GM19239 (cell line): ENCODE measurements at regions not wholly inside any gene's neighbourhood (a gene's known extent, or its start where the extent isn't known, plus 50 kb on each side); places are given as distances from the start of the nearest gene placed in this dataset.

Source experiments
- DNase-seq: peaks from one replicate; pipeline ENCODE4 v3.0.0; 2011; ENCODE audit warnings: low spot score; ENCODE audit not compliant: insufficient read length
- FAIRE-seq: peaks from 2 replicates; lab custom pipeline; 2011; peaks lifted over from hg19 to GRCh38; lab: Jason Lieb, UNC

DNA sequence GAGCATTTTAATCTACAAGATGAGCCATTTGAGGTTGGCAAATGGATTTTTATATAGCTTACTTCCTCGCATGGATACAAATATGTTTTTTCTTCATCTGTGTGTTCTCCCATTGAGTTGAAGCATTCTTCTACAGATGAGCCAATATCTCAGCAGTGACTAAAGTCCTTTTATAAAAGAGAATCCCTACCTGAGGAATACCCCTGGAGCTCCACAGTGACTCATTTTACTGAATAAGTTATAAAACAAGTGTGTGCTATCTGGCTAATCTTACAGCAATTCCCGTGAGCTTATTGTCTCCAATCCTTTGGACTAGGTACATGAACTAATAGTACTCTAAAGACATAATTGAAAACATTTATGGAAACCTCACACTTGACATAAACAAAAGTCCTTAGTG lies 354.2 kb upstream of the BCHE start:
- DNase-seq, result no peak
- FAIRE-seq, result no peak

DNA sequence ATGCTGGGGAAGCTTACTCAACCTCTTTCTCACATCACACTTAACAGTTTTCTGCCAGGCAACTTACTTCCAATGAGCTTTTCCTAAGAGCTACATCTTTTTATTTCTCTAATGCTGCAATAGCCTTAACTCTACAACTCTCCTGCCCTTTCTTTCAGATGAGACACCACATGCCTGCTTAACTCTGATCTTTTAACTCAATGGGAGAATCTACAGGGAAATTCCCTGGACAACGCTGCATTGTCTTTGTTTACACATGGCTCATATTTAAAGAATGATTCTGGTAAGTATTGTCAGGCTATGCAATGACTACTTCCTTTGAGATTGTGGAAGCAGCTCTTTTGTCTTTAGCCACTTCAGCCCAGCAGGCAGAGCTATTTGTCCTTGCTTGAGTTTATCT lies 353.1 kb upstream of the BCHE start:
- DNase-seq (no peak), FAIRE-seq (no peak)

DNA sequence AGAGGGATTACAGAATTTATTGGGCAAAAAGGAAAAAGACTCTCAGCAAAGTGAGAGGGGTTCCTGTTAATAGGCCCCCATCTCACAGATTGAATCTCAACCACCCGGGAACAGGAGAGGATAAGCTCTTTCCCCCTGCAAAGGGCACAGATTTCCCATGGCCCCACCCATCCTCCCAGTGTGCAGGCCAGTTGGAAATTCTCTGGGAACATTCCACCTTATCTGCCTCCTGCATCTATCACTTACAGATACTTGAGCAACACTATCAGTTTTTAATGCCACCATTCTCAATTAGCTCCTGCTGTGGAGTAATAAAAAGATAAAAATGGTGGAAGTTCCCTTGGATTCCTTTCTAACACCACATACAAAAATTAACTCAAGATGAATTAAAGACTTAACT lies 350.0 kb upstream of the BCHE start:
- DNase-seq, result no peak
- FAIRE-seq, result no peak

DNA sequence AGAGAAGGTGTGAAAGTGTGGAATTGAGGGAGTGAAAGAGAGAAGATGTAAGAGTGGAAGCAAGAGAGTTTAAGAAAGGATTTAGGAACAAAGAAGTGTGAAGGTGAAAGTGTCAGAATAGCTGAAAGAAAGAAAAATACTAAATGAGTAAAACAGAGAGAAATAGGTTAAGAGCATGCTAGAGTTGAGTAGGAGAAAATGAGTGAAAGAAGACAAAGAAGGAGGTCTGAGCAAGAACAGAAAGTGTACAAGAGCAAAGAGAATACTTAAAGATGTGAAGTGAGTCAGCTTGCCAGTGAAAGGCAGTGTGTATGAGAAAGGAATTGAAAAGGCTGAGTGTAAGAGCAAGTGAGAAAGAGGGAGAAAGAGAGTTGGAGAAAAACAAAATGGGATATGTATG lies 348.8 kb upstream of the BCHE start:
- DNase-seq, result no peak
- FAIRE-seq, result no peak

DNA sequence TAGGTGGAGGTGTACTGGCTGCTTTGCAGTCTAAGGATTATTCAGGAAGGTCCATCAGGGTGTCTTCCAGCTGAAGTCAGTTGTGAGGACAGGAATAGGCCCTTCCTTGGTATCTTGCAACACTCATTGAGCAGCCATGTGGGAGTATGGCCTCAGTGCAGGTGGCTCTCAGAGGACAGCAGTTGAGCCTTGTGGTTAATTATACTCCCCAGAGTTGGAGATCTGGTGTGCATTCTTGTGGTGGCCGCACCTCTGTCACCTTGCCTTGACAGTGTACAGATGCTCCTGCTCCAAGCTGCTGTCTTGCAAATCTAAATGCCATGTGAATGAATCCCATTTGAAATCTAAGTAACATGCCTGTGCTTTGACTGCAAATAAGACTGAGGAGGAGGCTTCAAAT lies 339.9 kb upstream of the BCHE start:
- no peak for DNase-seq
- no peak for FAIRE-seq

DNA sequence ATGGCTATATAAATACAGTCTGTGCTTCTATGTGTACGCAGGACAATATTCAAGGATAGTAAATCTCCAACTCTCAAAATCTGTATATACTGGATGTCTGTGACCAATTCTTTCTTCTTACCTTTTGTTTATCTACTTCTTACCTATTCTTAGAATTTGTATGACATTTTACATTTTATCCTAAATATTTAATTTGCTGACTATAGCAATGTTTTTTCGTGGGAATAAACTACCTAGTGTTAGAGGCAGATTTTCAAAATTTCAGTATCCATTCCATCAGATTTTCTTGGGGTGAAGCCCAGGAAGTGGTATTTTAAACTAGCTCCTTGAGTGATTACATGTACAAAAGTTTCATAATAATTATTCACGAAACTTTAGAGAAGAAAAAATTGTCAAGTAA lies 334.5 kb upstream of the BCHE start:
- FAIRE-seq (no peak), DNase-seq (no peak)

DNA sequence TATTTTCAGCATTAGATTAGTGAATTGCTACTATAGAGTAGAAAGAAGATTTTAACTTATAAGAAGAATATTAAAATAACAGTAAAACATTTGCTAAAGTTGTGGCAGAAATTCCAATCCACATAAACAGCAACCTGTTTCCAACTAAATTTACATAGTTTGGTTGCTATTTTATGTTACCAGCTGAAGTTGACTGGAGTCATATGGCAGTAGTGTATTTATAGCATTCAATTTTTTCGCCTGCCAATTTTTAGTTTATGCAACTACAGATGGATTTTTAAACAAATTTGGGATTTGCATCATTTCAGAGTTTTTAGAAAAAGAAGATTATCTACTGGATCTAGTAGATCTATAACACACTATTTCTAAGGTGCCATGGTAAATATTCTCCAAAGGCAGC lies 332.5 kb upstream of the BCHE start:
- DNase-seq (no peak), FAIRE-seq (no peak)

DNA sequence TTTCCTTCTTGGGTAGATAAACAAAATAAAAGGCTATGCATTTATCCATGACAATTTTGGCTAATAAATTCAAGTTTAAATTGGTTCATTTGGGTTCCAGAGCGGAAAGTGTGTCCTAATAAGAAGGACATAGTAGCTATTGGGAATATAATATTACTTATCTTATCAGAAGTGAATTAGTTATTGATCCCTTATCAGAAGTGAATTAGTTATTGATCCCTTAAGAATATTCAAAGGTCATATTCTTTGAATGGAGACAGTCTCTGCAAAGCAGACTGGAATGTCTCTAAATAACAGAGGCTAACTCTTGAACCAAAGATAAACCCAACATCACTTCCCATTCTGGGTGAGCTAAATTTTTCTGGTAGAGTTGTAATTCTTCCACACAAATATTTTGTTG lies 290.7 kb upstream of the BCHE start:
- DNase-seq, result no peak
- FAIRE-seq, result no peak

DNA sequence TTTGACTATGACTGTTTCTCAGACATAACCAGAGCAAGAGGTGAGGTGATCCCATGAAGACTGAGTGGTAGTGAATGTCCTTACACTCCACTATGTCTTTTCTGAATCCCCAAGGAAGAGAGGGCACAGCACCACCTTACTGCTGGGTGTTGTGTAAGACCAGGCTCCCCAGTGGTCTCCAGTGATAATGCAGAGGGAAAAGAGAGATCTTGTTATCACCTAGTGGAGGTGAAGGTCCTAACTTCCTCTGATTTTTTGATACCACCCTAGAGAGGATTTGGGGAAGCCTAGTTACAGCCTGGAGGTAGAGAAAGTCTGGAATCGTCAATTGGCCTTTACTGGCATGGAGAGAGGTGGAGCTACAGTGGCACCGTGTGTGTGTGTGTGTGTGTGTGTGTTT lies 288.0 kb upstream of the BCHE start:
- DNase-seq (no peak), FAIRE-seq (no peak)

DNA sequence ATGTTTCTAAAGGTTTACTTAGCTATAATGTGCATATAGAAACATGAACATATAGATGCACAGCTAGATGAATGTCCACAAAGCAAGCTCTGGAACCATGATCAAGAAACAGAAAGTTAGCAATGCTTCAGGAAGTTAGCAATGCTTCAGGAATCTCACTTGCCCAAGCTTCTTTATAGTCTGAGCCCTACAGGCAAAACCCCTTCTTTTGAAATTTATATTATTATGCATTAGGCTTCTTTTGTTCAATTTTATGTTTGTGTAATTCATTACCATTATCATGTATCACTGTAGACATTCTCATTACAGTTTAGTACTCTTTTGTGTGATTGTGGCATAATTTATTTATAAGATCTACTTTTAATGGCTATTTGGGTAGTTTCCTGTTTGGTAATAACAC lies 286.4 kb upstream of the BCHE start:
- FAIRE-seq, result no peak
- no peak for DNase-seq

DNA sequence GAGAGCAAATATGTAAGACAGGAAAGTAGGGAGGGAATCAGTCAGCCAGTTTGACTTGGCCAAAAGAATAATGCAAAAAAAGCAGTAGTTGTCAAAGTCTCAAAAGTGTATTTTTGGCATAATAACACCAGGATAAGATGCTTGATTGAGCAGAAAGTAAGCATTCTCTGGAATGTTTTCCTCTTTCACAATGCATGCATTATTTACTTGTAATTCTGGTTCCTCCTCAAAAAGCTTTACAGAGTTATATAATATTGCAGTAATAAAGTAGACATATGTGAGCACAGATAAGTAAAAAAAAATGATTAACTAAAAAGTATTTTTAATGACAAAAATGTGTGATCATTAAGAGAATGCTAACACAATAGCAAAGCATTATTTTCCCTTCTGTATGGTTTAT lies 285.9 kb upstream of the BCHE start:
- DNase-seq (no peak), FAIRE-seq (no peak)

DNA sequence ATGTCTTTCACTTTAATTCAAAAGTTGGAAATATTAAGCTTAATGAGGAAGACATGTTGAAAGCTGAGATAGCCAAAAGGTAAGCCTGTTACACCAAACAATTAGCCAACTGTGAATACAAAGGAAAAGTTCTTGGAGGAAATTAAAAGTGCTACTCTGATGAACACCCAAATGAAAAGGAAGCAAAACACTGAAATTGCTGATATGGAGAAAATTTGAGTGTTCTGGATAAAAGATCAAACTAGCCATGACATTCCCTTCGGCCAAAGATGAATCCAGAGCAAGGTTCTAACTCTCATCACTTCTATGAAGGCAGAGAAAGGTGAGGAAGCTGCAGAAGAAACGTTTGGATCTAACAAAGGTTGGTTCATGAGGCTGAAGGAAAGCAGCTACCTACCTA lies 280.8 kb upstream of the BCHE start:
- no peak for DNase-seq
- no peak for FAIRE-seq

DNA sequence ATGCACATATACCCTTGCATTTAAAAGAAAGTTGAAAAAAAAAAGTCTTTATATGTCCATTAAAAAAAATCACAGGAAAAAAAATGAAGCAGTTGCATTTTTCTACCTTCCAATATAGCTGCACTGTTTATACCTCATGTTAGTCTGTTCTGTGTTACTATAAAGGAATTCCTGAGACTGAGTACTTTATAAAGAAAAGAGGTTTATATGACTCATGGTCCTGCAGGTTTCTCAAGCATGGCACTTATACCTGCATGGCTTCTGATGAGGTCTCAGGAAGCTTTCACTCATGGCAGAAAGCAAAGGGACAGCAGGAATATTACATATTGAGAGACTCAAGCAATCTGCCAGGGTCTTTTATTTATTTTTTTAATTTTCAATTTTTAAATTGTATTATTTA lies 277.2 kb upstream of the BCHE start:
- DNase-seq (no peak), FAIRE-seq (no peak)

DNA sequence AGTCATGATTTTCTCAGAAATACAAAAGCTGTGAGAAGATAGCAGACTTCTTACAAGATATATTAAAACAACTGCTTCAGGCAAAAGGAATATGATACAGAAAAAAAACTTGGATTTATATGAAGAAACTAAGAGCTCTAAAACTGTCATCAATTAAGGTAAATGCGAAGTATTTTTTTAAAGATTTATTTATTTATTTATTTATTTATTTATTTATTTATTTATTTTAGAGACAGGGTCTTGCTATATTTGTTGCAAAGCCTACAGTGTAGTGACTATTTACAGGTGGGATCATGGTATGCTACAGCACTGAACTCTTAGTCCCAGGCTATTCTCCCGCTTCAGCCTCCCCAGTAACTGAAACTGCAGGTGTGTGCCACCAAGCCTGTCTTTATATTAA lies 274.3 kb upstream of the BCHE start:
- FAIRE-seq, result no peak
- no peak for DNase-seq

DNA sequence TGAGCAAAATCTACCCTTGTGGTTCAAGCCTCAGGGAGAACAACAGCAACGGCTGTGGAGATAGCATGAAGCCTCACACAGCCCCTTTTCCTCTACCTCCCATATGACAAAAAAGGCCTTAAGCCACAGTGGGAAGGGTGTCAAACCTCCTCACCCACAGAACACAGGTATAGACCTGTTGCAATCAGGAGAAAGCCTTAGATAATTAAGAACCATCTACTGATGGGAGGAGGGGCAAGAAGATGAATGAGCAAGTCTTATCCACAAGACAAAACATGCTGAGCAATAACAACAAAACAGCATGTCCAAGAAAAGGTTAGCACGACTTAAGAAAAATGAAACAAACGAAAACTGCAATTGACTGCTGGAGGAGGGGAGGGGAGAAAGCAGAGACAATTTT lies 272.9 kb upstream of the BCHE start:
- no peak for FAIRE-seq
- no peak for DNase-seq

DNA sequence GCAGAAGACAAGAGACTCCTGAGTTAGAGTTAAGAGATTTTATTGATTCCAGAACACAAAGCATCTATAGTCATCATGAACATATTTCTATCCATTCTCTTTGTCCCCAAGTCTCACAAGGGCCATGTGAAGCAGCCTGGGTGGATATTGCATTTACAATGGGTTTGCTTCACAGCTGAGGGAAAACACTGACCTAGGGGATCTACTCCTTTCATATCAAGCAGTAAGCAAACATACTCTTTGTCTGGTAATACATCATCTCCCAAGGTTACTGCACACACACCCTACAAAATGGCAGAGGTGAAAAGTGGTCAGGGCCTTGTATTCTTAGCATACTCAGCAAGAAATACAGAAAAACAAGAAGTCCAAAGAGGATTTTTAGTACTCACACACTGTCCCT lies 267.7 kb upstream of the BCHE start:
- FAIRE-seq (no peak), DNase-seq (no peak)

DNA sequence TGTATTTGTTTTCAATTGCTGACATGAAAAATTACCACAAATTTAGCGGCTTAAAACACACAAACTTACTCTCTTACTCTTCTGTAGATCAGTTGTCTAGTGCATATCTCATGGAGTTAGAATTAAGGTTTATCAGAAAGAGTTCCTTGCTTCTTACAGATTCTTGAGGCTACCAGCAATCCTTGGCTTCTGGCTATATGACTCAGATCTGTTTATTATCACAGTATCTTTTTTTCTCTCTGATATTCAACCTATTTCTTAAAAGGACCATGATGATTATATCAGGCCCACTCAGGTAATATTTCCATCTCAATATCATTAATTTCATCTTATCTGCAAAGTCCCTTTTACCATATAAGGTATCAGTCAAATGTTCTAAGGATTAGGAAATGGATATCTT lies 263.5 kb upstream of the BCHE start:
- FAIRE-seq, result no peak
- no peak for DNase-seq

DNA sequence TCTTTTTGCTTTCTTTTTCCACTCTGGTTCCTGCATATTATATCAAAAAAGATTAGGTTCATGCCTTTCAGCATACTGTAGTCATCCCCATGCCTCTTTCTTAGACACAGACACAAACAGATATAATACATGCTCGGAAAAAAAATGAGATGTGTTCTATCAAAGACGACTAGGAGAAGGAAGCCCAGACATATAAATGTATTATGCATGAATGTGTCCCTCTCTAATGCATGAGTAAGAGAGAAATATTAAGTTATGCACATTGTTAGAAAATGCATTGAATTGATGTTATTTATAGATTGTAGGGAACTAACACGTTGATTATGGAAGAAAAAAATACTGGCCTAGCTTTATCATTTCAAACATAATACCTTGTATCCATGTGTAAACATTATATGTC lies 252.4 kb upstream of the BCHE start:
- FAIRE-seq, result no peak
- DNase-seq, result no peak

DNA sequence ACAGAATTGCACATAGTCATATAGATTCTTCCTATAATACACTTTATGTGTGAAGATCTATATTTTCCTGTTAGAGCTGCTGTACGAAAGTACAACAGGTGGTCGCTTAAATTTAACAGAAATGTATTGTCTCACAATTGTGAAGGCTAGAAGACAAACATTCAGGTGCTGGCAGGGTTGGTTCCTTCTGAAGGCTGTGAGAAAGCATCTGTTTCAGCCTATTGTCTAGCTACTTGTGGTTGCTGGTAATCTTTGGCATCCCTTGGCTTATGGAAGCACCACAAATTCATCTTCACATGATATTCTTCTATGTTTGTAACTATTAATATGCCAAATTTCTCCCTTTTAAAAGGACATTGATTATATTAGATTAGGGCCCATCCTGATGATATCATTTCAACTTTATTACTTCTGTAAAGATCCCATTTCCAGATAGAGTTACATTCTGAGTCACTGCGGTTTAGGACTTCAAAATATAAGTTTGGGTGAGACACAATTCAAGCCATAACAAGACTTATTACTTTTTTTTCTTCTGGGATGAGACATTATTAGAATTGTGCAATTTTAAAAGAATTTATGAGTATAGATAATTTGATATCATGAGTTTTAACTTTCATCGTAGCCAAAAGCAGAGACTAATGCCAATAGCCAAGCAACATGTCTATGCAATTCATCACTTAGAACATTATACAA lies 248.1 kb upstream of the BCHE start:
- FAIRE-seq (no peak), DNase-seq (no peak)

DNA sequence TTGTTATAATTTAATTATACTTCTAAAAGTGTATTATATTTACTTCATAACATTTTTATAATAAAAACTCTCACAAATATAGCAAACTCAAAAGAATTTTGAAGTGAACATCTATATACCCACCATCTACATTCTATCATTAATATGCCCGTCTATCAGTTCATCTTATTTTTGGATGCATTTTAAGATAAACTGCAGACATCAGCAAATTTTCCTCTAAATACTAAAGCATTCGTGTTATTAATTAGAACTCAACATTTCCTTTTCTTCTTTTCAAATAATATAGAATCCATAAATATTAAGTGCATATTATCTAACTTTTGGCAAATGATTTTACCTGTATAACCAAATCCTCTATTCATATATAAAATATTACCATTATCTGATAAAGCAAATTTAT lies 242.9 kb upstream of the BCHE start:
- FAIRE-seq, result no peak
- no peak for DNase-seq

DNA sequence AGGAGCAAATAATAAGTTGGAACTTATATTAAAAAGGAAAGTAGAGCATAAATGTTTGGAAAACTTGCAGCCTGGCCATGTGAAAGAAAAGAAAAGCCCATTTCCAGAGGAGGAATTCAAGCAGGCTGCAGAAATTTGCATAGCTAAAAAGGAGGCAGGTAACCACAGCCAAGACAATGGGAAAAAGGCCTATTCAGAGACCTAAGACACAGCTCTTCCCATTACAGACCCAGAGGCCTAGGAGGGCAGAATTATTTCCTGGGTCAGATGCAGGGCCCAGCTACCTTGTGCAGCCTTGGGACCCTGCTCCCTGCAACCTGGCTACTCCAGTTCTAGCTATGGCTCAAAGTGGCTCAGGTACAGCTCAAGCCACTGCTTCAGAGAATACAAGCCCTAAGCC lies 234.6 kb upstream of the BCHE start:
- no peak for DNase-seq
- no peak for FAIRE-seq

DNA sequence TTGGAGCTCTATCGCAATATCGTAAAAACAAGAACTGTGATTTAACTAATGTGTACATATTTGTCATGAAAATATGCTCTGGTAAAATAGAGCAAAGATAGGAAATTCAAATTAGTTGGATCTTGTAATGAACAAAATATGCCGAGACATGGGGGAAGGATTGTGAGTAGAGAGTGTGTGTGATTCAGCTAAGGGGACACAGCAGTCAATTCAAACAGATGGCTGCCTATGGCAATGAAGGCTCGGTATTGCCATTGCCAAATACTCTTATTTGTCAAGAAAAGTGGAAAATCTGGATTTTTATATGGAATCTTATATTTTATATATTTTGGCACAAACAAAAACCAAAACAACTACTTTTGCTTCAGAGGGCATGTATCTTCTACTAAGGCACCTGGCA lies 227.3 kb upstream of the BCHE start:
- DNase-seq, result no peak
- no peak for FAIRE-seq
